ENCODE measurements at regions not wholly inside any gene's neighbourhood (a gene's known extent, or its start where the extent isn't known, plus 50 kb on each side); places are given as distances from the start of the nearest gene placed in this dataset.
"Not testable (repeated sequence)": the region's sequence is repeated elsewhere in the genome, so short reads cannot be mapped to it uniquely, and the experiment has no call there.

DNA sequence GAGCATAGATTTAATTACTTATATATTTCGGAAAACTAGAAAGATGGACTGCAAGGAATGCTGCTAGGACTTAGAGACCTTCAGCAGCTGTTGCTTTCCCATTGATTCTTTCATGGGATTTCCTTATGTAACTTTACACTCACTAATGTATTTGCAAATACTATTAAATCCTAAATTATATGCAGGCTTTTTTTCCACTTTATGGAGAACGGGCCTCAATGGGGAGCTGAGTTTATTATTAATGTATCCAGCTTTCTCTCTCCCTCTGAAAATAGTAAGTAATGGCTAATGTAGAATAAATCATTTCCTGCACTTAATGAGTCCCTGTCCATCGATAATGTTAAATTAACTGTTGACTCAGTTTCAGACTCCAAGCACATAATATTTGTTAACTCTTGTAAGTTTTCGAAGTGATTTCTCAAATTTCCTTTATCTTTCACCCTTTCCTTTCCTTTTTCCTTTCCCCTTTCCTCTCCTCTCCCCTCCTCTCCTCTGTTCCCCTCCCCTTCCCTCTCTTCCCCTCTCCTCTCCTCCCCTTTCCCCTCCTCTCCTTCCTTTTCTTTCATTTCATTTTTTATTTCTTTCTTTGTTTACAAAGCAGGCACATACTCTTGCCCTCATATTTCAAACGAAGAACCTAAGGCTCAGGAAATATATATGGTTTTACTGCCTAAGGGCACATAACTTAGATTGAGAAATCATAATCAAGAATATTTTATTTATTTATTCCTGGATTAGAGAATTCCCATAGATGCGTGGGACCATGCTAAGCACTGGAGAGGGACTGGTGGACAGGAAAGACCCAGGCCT is 503.6 kb downstream of the MMUT start:
- no peaks in the 10 kb centered on the region for H3K9me3 ChIP-seq
- no peak overlapping the region for H3K4me3 ChIP-seq
- no peaks in the 10 kb centered on the region for H3K36me3 ChIP-seq (ENCODE audit: low read depth)
- DNase-seq (no peak), ATAC-seq (no peak)
- TF ChIP-seq, protein P1, sequence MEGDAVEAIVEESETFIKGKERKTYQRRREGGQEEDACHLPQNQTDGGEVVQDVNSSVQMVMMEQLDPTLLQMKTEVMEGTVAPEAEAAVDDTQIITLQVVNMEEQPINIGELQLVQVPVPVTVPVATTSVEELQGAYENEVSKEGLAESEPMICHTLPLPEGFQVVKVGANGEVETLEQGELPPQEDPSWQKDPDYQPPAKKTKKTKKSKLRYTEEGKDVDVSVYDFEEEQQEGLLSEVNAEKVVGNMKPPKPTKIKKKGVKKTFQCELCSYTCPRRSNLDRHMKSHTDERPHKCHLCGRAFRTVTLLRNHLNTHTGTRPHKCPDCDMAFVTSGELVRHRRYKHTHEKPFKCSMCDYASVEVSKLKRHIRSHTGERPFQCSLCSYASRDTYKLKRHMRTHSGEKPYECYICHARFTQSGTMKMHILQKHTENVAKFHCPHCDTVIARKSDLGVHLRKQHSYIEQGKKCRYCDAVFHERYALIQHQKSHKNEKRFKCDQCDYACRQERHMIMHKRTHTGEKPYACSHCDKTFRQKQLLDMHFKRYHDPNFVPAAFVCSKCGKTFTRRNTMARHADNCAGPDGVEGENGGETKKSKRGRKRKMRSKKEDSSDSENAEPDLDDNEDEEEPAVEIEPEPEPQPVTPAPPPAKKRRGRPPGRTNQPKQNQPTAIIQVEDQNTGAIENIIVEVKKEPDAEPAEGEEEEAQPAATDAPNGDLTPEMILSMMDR (IDR thresholded peaks at IDR 0.05), result no peak
- no peaks in the 10 kb centered on the region for H3K4me1 ChIP-seq (ENCODE audit: low read depth)
- intact Hi-C loops (cut with DNase I, micrococcal nuclease), result no loop called here

DNA sequence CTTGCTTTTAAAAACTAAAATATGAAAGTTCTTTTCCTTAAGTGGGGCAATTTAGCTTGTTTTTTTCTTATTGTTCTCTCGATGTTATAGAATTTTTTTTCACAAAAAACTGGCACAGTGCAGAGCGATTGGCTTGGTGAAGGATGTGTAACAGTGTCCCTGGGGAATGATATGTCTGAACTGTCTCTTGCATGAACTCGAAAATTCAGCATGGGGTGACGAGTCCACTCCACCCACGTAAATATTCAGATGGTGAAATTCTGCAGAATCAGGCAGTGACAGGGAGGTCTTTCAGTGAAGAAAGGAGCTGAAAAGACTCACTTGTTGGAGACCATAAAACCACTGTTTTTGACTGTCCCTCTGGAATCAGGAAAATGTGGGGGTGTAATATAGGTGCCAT is 505.3 kb downstream of the MMUT start:
- Histone ChIP-seq H3K9me3 (no peaks in the 10 kb centered on the region), H3K4me1 (ENCODE audit: low read depth) (no peaks in the 10 kb centered on the region), H3K4me3 (no peak overlapping the region), H3K36me3 (ENCODE audit: low read depth) (no peaks in the 10 kb centered on the region)
- DNase-seq, result no peak
- no peak for ATAC-seq
- intact Hi-C loops (cut with DNase I, micrococcal nuclease), result no loop called here
- TF ChIP-seq, protein P1 (IDR thresholded peaks at IDR 0.05), result no peak

DNA sequence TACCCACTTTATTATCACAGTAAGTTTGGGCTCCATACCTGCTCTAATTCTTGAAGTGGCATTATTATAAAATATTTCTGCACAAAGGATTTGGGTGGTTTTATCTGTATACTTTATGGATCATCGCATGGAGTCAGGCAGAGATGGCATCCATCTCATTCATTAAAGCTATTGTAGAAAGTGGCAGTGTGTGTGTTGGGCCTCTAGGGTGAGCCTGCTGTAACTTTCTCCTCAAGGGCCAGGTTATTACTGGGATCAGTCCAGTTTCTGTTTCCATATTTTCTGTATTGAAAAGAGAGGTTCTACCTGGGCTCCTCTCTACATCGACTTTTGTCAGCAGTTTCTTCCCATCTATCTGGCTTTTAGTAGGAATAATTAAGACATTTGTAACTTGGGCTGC is 511.1 kb downstream of the MMUT start:
- intact Hi-C loops (cut with DNase I, micrococcal nuclease), result no loop called here
- H3K9me3 ChIP-seq, result no peaks in the 10 kb centered on the region
- no peaks in the 10 kb centered on the region for H3K36me3 ChIP-seq (ENCODE audit: low read depth)
- TF ChIP-seq, protein P1 (IDR thresholded peaks at IDR 0.05), result no peak
- ATAC-seq (no peak), DNase-seq (no peak)
- no peaks in the 10 kb centered on the region for H3K4me1 ChIP-seq (ENCODE audit: low read depth)
- no peak overlapping the region for H3K4me3 ChIP-seq

DNA sequence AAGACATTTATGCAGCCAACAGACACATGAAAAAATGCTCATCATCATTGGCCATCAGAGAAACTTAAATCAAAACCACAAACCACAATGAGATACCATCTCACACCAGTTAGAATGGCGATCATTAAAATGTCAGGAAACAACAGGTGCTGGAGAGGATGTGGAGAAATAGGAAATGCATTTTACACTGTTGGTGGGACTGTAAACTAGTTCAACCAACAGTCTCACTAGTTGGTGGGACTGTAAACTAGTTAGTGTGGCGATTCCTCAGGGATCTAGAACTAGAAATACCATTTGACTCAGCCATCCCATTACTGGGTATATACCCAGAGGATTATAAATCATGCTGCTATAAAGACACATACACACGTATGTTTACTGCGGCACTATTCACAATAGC is 518.8 kb downstream of the MMUT start:
- H3K4me3 ChIP-seq; H3K4me1 ChIP-seq (ENCODE audit: low read depth); H3K36me3 ChIP-seq (ENCODE audit: low read depth); ATAC-seq; DNase-seq; H3K9me3 ChIP-seq; intact Hi-C loops (cut with DNase I, micrococcal nuclease): not testable (repeated sequence)

DNA sequence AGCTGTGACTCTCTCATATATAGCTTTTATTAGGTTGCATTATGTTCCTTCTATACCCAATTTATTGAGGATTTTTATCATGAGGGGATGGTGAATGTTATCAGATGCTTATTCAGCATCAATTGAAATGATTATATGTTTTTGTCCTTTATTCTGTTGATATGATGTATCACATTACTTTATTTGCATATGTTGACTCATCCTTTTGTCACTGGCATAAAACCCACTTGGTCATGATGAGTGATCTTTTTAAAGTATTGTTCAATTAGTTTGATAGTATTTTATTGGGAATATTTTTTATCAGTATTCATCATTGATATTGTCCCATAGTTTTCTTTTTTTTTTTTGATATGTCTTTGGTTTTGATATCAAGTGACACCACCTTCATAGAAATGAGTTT is 529.9 kb downstream of the MMUT start:
- intact Hi-C loops (cut with DNase I, micrococcal nuclease), result no loop called here
- TF ChIP-seq, protein P1 (IDR thresholded peaks at IDR 0.05), result no peak
- Histone ChIP-seq H3K36me3 (ENCODE audit: low read depth) (no peaks in the 10 kb centered on the region), H3K4me3 (no peak overlapping the region), H3K9me3 (no peaks in the 10 kb centered on the region), H3K4me1 (ENCODE audit: low read depth) (no peaks in the 10 kb centered on the region)
- DNase-seq (no peak), ATAC-seq (no peak)

DNA sequence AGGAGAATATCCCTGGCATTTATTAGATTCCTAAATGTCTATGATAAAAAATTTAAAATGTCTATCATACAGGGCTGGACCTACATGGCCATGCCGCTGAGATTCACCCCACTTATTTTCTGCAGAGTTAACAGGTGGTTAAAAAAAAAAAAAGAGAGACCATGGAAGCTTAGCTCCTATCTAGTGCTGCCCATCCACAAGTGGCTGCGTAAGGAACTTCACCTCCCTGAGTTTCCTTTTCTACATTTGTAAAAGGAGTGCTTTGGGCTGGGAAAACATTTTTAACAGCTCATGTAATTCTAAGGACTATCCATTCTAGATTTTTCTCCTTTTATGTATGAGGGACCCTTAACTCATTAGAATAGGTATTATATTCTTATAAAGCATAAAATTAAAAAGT is 534.1 kb downstream of the MMUT start:
- DNase-seq (no peak), ATAC-seq (no peak)
- Histone ChIP-seq H3K4me3 (no peak overlapping the region), H3K36me3 (ENCODE audit: low read depth) (no peaks in the 10 kb centered on the region), H3K9me3 (no peaks in the 10 kb centered on the region), H3K4me1 (ENCODE audit: low read depth) (no peaks in the 10 kb centered on the region)
- intact Hi-C loops (cut with DNase I, micrococcal nuclease), result no loop called here
- TF ChIP-seq, protein P1 (IDR thresholded peaks at IDR 0.05), result no peak

Measured in mucosa of descending colon (tissue), 3 donors.